Endothelial cell of umbilical vein (primary cell): ENCODE measurements at regions not wholly inside any gene's neighbourhood (a gene's known extent, or its start where the extent isn't known, plus 50 kb on each side); places are given as distances from the start of the nearest gene placed in this dataset.
"Not testable (repeated sequence)": the region's sequence is repeated elsewhere in the genome, so short reads cannot be mapped to it uniquely, and the experiment has no call there.

Experiments
- BruUV-seq: library from RNA; stranded (reverse); fragments of 400-500 nt; replicated peaks from 2 replicates; lab custom pipeline; 2021; lab: Mats Ljungman, UMichigan
- CTCF ChIA-PET: fragments of 300-600, 350-600 bp; sonication (Branson Sonifier 250); formaldehyde crosslinking; loops from one replicate; lab custom pipeline; 2021; ENCODE audit warnings: antibody characterized with exemption, inconsistent platforms; lab: Charles Lee
- POLR2A ChIA-PET: fragments of 300-600, 350-600 bp; sonication (Branson Sonifier 250); formaldehyde crosslinking; loops from one replicate; lab custom pipeline; 2021; ENCODE audit warnings: antibody characterized with exemption, inconsistent platforms; lab: Charles Lee
- DNase-seq: peaks from one replicate; pipeline ENCODE4 v3.0.0-alpha.2; 2011; ENCODE audit warnings: low read depth, low spot score
- FAIRE-seq: peaks from 2 replicates; lab custom pipeline; 2011; peaks lifted over from hg19 to GRCh38; lab: Jason Lieb, UNC
- H2AFZ ChIP-seq: 2 replicates; pipeline ENCODE4 v1.6.0; 2012; ENCODE audit warnings: low read depth, low read length, control low read depth, inconsistent platforms
- H3K27ac ChIP-seq: 2 replicates; pipeline ENCODE4 v1.5.1; 2011; ENCODE audit warnings: low read depth, mild to moderate bottlenecking, control low read depth, low read length, moderate library complexity; ENCODE audit not compliant: insufficient read depth
- H3K27me3 ChIP-seq, 2 experiments: 2 replicates each; pipeline versions ENCODE4 v1.6.0 to v1.6.1; 2011; ENCODE audit warnings: low read length in 2 of 2, mixed read lengths in 1 of 2; ENCODE audit not compliant: control insufficient read depth in 2 of 2, insufficient read depth in 2 of 2
- H3K36me3 ChIP-seq, 2 experiments: 2 replicates in 1 of 2; 3 replicates in 1 of 2; pipeline ENCODE4 v1.5.1; 2011; ENCODE audit warnings: low read length in 2 of 2, mild to moderate bottlenecking in 1 of 2, moderate library complexity in 1 of 2; ENCODE audit not compliant: control insufficient read depth in 2 of 2, insufficient read depth in 2 of 2; ENCODE audit errors: extremely low read depth in 1 of 2
- H3K4me1 ChIP-seq: 3 replicates; pipeline ENCODE4 v1.5.1; 2011; ENCODE audit warnings: mild to moderate bottlenecking, low read length; ENCODE audit not compliant: control insufficient read depth, insufficient read depth; ENCODE audit errors: extremely low read depth
- H3K4me2 ChIP-seq: 2 replicates; pipeline ENCODE4 v1.6.1; 2011; ENCODE audit warnings: low read length, control low read depth, mixed read lengths; ENCODE audit not compliant: insufficient read depth
- H3K4me3 ChIP-seq, 3 experiments: fragments of 200-600 bp in 1 of 3; sonication (generic), shearing (Covaris generic) in 1 of 3; replicated peaks in 1 of 3; 2 replicates each; pipeline ENCODE4 v1.5.1; 2011 to 2016; ENCODE audit warnings: control low read depth in 3 of 3, low read length in 3 of 3, mild to moderate bottlenecking in 2 of 3, inconsistent platforms in 1 of 3, low read depth in 1 of 3, moderate library complexity in 1 of 3; ENCODE audit not compliant: insufficient read depth in 1 of 3
- H3K79me2 ChIP-seq: 2 replicates; pipeline ENCODE4 v1.6.0; 2012; ENCODE audit warnings: low read length, inconsistent platforms; ENCODE audit not compliant: control insufficient read depth, insufficient read depth
- H3K9ac ChIP-seq: replicated peaks from 2 replicates; pipeline ENCODE3; 2011; ENCODE audit warnings: low read length, control low read depth; ENCODE audit not compliant: insufficient read depth; ENCODE audit errors: extremely low read depth
- H3K9me1 ChIP-seq: replicated peaks from 3 replicates; pipeline ENCODE4 v1.6.0; 2011; ENCODE audit warnings: mild to moderate bottlenecking, low read length; ENCODE audit not compliant: control insufficient read depth, insufficient read depth; ENCODE audit errors: extremely low read depth
- H3K9me3 ChIP-seq: replicated peaks from 2 replicates; pipeline ENCODE4 v1.5.1; 2012; ENCODE audit warnings: low read length, inconsistent platforms; ENCODE audit not compliant: control insufficient read depth, insufficient read depth
- H4K20me1 ChIP-seq: replicated peaks from 2 replicates; pipeline ENCODE3; 2011; ENCODE audit warnings: mild to moderate bottlenecking, low read length; ENCODE audit not compliant: control insufficient read depth, insufficient read depth; ENCODE audit errors: extremely low read depth
- EZH2 ChIP-seq: IDR thresholded peaks from 2 replicates; pipeline ENCODE4 v1.6.1; 2012; ENCODE audit warnings: borderline replicate concordance, low read depth, mild to moderate bottlenecking, moderate library complexity, low read length, inconsistent platforms; ENCODE audit not compliant: severe bottlenecking
- FOS ChIP-seq: IDR thresholded peaks from 2 replicates; pipeline ENCODE4 v1.6.1; 2011; ENCODE audit warnings: mild to moderate bottlenecking, low read length, moderate library complexity, borderline replicate concordance; ENCODE audit not compliant: insufficient read depth
- GATA2 ChIP-seq: IDR thresholded peaks from 2 replicates; pipeline ENCODE4 v1.7.0; 2011; ENCODE audit warnings: low read depth, mild to moderate bottlenecking, moderate library complexity, mixed read lengths, low read length; ENCODE audit not compliant: insufficient read length, insufficient read depth
- JUN ChIP-seq: IDR thresholded peaks from 2 replicates; pipeline ENCODE4 v1.6.1; 2011; ENCODE audit warnings: borderline replicate concordance, low read depth; ENCODE audit not compliant: insufficient read length, insufficient read depth
- MYC ChIP-seq: IDR thresholded peaks from one replicate; pipeline ENCODE4 v1.6.1; 2011; ENCODE audit warnings: mild to moderate bottlenecking, low read depth, low read length
- dilution Hi-C: fragments of 300-500 bp; cut with MboI; formaldehyde crosslinking; loops from one replicate; pipeline ENCODE4 v1.15.0; 2019; ENCODE audit warnings: low sequenced_read_pairs; ENCODE audit not compliant: extremely low pct_ligation_motif_present
- intact Hi-C: fragments of 100-400 bp; cut with micrococcal nuclease; formaldehyde crosslinking; loops from one replicate; pipeline ENCODE4 v1.10.0; 2022
- TF ChIP-seq, protein P1 (sequence below): IDR thresholded peaks from 2 replicates; pipeline ENCODE4 v1.6.1; 2011; ENCODE audit not compliant: insufficient read depth, insufficient read length

GRCh38 chr4:28508636-28509035 is 1648.0 kb downstream of the STIM2 start:
- BruUV-seq: no TSS peak
- FAIRE-seq: no peak
- TF ChIP-seq, protein P1, sequence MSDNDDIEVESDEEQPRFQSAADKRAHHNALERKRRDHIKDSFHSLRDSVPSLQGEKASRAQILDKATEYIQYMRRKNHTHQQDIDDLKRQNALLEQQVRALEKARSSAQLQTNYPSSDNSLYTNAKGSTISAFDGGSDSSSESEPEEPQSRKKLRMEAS: no peak
- TF ChIP-seq MYC (no peak), JUN (no peak), FOS (no peak), GATA2 (no peak), EZH2 (no peak)

DNA sequence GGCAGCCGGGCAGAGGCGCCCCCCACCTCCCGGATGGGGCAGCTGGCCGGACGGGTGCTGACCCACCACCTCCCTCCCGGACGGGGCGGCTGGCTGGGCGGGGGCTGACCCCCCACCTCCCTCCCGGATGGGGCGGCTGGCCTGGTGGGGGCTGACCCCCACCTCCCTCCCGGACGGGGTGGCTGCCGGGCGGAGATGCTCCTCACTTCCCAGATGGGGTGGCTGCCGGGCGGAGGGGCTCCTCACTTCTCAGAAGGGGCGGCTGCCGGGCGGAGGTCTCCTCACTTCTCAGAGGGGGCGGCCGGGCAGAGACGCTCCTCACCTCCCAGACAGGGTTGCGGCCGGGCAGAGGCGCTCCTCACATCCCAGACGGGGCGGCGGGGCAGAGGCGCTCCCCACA is 1654.1 kb downstream of the STIM2 start:
- H3K27ac ChIP-seq, H3K9me3 ChIP-seq, H3K9me1 ChIP-seq, H3K27me3 ChIP-seq, H3K4me2 ChIP-seq, H4K20me1 ChIP-seq, POLR2A ChIA-PET, intact Hi-C loops, DNase-seq, H3K4me3 ChIP-seq, FAIRE-seq, H3K9ac ChIP-seq, dilution Hi-C loops, H3K4me1 ChIP-seq, CTCF ChIA-PET, H2AFZ ChIP-seq, H3K36me3 ChIP-seq, BruUV-seq, H3K79me2 ChIP-seq: not testable (repeated sequence)

More at GRCh38 chr4:28508636-28509035, 1648.0 kb downstream of the STIM2 start:
- Histone ChIP-seq H3K27ac (no peak overlapping the region), H3K4me1 (no peaks in the 10 kb centered on the region), H3K4me3 (no peak overlapping the region), H3K4me2 (no peak overlapping the region), H3K27me3 (no peaks in the 10 kb centered on the region), H3K36me3 (no peaks in the 10 kb centered on the region), H4K20me1 (no peaks in the 10 kb centered on the region), H2AFZ (no peak overlapping the region), H3K9ac (no peak overlapping the region), H3K79me2 (no peaks in the 10 kb centered on the region), H3K9me3 (no peaks in the 10 kb centered on the region), H3K9me1 (no peaks in the 10 kb centered on the region)
- no peak for DNase-seq
- intact Hi-C loops: no loop called here
- POLR2A ChIA-PET: no interaction called here
- dilution Hi-C loops: no loop called here
- CTCF ChIA-PET: no interaction called here
